ENCODE measurements at regions not wholly inside any gene's neighbourhood (a gene's known extent, or its start where the extent isn't known, plus 50 kb on each side); places are given as distances from the start of the nearest gene placed in this dataset.

- TF ChIP-seq EZH2 (IDR thresholded peaks at IDR 0.05; ENCODE audit: borderline replicate concordance, low read length): no peak
- TF ChIP-seq, protein P1, sequence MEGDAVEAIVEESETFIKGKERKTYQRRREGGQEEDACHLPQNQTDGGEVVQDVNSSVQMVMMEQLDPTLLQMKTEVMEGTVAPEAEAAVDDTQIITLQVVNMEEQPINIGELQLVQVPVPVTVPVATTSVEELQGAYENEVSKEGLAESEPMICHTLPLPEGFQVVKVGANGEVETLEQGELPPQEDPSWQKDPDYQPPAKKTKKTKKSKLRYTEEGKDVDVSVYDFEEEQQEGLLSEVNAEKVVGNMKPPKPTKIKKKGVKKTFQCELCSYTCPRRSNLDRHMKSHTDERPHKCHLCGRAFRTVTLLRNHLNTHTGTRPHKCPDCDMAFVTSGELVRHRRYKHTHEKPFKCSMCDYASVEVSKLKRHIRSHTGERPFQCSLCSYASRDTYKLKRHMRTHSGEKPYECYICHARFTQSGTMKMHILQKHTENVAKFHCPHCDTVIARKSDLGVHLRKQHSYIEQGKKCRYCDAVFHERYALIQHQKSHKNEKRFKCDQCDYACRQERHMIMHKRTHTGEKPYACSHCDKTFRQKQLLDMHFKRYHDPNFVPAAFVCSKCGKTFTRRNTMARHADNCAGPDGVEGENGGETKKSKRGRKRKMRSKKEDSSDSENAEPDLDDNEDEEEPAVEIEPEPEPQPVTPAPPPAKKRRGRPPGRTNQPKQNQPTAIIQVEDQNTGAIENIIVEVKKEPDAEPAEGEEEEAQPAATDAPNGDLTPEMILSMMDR (conservative IDR thresholded peaks at IDR 0.05 in 1 of 2, IDR thresholded peaks at IDR 0.05 in 1 of 2; ENCODE audit: extremely low read depth in 1 of 2, insufficient read depth in 1 of 2, low read depth in 1 of 2, low read length in 2 of 2): no peak
Measured at GRCh38 chr9:30519756-30520155, 1864.7 kb upstream of the ACO1 start.

Measured in mammary epithelial cell (primary cell).